Mucosa of rectum (tissue), 2 donors: ENCODE measurements at regions not wholly inside any gene's neighbourhood (a gene's known extent, or its start where the extent isn't known, plus 50 kb on each side); places are given as distances from the start of the nearest gene placed in this dataset.
"Not testable (repeated sequence)": the region's sequence is repeated elsewhere in the genome, so short reads cannot be mapped to it uniquely, and the experiment has no call there.

Source experiments
- H3K27ac ChIP-seq, 2 donors: one replicate each; pipeline ENCODE4 v1.7.0; 2013; ENCODE audit warnings: inconsistent platforms in 2 of 2, low read depth in 2 of 2, low read length in 2 of 2
- H3K27me3 ChIP-seq, 2 donors: one replicate each; pipeline ENCODE4 v1.7.0; 2013; ENCODE audit warnings: low read length in 2 of 2; ENCODE audit not compliant: control insufficient read depth in 2 of 2, insufficient read depth in 2 of 2
- H3K36me3 ChIP-seq, 2 donors: one replicate each; pipeline ENCODE4 v1.7.0; 2013; ENCODE audit warnings: low read length in 2 of 2; ENCODE audit not compliant: control insufficient read depth in 2 of 2, insufficient read depth in 2 of 2
- H3K4me1 ChIP-seq, 2 donors: one replicate each; pipeline ENCODE4 v1.7.0; 2013; ENCODE audit warnings: low read length in 2 of 2, mild to moderate bottlenecking in 1 of 2; ENCODE audit not compliant: control insufficient read depth in 2 of 2, insufficient read depth in 2 of 2
- H3K4me3 ChIP-seq, 2 donors: one replicate each; pipeline ENCODE4 v1.7.0; 2013; ENCODE audit warnings: low read length in 2 of 2
- H3K9ac ChIP-seq, 2 donors: one replicate each; pipeline ENCODE4 v1.7.0; 2013; ENCODE audit warnings: low read length in 2 of 2, low read depth in 1 of 2, mild to moderate bottlenecking in 1 of 2
- H3K9me3 ChIP-seq, 2 donors: one replicate each; pipeline ENCODE4 v1.7.0; 2013; ENCODE audit warnings: low read length in 2 of 2; ENCODE audit not compliant: control insufficient read depth in 2 of 2
- donor health status: healthy.
- donor health status: Normal muscosa, but diverticular disease.

DNA sequence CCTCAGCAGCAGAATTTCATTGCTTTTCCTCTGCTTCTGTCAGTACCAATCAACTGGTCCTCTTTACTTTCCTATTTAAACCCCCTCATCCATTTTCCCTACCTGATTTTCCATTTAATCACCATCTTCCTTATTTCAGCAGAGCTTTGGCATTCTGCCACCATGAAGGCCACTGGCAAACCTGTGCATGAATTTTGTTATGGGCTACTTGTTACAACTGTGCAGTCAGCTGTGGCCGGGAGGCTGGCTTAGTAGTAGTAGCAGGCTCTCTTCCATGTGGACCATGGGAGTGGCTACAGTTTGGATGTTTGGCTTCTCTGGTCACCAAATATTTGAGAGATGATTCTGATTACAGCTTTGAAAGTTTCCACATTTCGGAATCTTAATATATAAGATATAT, 976.6 kb upstream of the SEMA6A start:
- Histone ChIP-seq H3K36me3 (no peaks in the 10 kb centered on the region), H3K4me3 (no peak overlapping the region), H3K9me3 (no peaks in the 10 kb centered on the region), H3K9ac (no peak overlapping the region), H3K4me1 (no peaks in the 10 kb centered on the region), H3K27ac (no peak overlapping the region), H3K27me3 (no peaks in the 10 kb centered on the region)

DNA sequence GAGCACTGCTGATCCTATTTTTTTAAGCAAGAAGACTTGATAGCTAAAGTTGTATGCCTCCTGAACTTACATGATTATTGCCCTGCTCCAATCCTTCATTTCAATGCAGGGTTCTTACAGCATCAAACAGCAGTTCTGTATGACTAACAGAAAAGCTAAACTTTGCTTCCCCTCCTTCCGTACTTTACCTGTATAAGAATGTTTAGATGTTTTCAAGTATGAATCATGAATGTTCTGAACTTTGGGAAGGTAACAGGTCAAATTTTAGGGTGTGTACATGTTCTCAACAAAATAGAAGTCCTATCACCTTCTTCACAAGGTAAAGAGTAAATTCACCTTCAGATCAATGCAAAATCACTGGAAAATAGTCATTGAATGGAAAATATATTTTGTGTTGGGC, 972.6 kb upstream of the SEMA6A start:
- Histone ChIP-seq H3K4me1 (no peaks in the 10 kb centered on the region), H3K27me3 (no peaks in the 10 kb centered on the region), H3K27ac (no peak overlapping the region), H3K9me3 (no peaks in the 10 kb centered on the region), H3K9ac (no peak overlapping the region), H3K36me3 (no peaks in the 10 kb centered on the region), H3K4me3 (no peak overlapping the region)

DNA sequence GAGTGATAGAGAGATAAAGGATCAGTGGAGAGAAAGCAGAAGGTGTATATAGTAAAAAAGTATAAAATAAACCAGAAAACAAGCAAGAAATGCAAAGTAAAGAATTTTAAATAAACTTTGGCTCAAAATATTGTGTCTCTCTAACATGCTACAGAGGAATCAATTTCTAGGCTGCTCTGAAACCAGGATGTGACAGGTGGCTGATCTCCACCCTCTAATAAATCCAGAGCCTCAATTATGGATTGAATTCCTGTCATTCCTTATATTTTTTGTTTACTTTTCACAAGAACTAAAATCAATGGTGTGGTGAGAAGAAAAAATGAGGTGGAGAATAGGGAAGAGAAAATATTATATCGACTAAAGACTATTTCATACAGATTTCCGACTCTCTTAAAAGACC, 965.1 kb upstream of the SEMA6A start:
- Histone ChIP-seq H3K9me3 (no peaks in the 10 kb centered on the region), H3K9ac (no peak overlapping the region), H3K4me3 (no peak overlapping the region), H3K27ac (no peak overlapping the region), H3K27me3 (no peaks in the 10 kb centered on the region), H3K4me1 (no peaks in the 10 kb centered on the region), H3K36me3 (no peaks in the 10 kb centered on the region)

DNA sequence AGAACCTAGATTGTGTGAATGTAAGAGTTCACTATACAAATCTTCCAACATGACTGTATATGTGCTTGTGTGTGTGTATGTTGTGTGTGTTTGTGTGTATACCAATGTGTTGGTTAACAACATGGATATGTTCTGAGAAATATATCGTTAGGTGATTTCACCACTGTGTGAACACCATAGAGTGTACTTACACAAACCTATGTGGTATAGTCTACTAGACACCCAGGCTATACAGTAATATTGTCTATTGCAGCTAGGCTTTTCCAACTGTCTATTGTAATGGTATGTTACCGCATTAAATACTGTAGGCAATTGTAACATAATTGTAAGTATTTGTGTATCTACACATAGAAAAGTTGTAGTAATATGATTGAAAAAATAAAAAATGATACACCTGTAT, 959.2 kb upstream of the SEMA6A start:
- no peaks in the 10 kb centered on the region for H3K4me1 ChIP-seq

DNA sequence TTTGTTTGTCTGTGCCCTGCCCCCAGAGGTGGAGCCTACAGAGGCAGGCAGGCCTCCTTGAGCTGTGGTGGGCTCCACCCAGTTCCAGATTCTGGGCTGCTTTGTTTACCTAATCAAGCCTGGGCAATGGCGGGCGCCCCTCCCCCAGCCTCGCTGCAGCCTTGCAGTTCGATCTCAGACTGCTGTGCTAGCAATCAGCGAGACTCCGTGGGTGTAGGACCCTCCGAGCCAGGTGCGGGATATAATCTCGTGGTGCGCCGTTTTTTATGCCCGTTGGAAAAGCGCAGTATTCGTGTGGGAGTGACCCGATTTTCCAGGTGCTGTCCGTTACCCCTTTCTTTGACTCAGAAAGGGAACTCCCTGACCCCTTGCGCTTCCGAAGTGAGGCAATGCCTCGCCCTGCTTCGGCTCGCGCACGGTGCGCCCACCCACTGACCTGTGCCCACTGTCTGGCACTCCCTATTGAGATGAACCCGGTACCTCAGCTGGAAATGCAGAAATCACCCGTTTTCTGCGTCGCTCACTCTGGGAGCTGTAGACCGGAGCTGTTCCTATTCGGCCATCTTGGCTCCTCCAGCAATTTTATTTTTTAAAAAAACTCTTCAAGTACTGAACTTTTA, 958.5 kb upstream of the SEMA6A start:
- H3K9me3 ChIP-seq, H3K27ac ChIP-seq, H3K27me3 ChIP-seq, H3K4me1 ChIP-seq, H3K4me3 ChIP-seq, H3K9ac ChIP-seq, H3K36me3 ChIP-seq: not testable (repeated sequence)

More for the DNA sequence above, 959.2 kb upstream of the SEMA6A start:
- Histone ChIP-seq H3K27me3 (no peaks in the 10 kb centered on the region), H3K36me3 (no peaks in the 10 kb centered on the region), H3K27ac (no peak overlapping the region), H3K4me3 (no peak overlapping the region), H3K9me3 (no peaks in the 10 kb centered on the region), H3K9ac (no peak overlapping the region)

DNA sequence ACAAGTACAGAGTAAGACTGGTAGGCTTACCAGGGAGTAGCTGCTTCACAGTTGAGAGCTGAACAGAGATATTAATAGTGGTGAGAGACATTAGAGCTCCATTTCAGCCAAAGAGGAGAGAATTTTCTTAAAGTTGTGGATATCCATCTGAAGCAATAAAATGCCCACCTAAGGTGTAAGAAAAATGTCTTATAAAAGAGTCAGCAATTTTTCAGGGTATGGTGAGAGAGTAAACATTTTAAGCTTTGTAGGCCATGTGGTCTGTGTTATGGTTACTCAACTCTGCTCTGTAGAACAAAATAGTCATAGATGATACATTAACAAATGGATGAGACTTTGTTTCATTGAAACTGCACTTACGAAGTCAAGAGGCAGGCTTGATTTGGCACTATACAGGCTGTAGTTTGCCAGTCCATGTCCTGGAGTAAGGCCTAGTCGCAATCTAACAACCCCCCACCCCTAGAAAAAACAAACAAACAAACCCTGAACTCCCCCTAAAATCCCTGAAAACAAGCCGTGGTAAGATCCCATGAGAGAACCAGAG, 945.4 kb upstream of the SEMA6A start:
- no peaks in the 10 kb centered on the region for H3K36me3 ChIP-seq
- no peaks in the 10 kb centered on the region for H3K27me3 ChIP-seq
- no peaks in the 10 kb centered on the region for H3K4me1 ChIP-seq
- H3K27ac ChIP-seq: no peak overlapping the region
- no peak overlapping the region for H3K4me3 ChIP-seq
- no peaks in the 10 kb centered on the region for H3K9me3 ChIP-seq
- H3K9ac ChIP-seq: no peak overlapping the region

DNA sequence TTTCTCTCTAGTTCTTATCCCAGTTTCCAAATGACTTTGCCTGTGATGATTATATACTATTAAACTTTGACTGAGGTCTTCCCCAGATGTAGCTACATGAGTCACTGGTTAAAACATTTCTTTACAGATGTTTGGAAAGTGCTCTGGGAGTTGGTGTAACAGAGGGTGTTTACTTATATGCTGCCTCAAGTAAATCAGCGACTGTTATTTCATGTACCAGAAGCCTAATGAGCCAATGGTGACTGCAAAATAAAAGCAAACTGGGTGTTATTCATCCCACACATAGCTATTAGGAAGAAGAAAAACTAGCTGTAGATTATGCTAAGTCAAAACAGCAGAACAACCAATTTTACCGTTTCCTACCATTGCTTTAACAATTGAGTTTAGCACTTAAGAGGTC, 929.7 kb upstream of the SEMA6A start:
- no peak overlapping the region for H3K9ac ChIP-seq
- H3K27me3 ChIP-seq: no peaks in the 10 kb centered on the region
- no peak overlapping the region for H3K4me3 ChIP-seq
- no peaks in the 10 kb centered on the region for H3K9me3 ChIP-seq
- H3K4me1 ChIP-seq: no peaks in the 10 kb centered on the region
- no peaks in the 10 kb centered on the region for H3K36me3 ChIP-seq
- H3K27ac ChIP-seq: no peak overlapping the region

DNA sequence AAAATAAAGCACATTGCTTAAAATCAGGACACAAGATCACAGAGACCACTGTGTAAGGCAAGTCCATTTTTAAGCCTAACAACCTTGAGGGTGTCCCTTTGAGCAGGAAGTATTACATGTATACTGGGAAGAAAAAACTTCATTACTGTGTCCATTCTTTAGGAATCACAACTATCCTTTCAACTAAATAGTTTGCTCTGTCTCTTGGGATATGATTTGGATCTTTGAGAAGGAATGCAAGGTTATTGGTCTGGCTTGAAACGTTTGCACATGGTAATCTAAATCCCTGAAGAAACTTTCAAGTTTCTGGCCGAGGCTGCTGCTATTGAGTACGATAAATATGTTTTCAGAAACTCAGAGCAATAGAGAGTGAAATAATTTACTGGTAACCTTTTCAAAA, 923.0 kb upstream of the SEMA6A start:
- H3K9me3 ChIP-seq: no peaks in the 10 kb centered on the region
- no peaks in the 10 kb centered on the region for H3K4me1 ChIP-seq
- no peaks in the 10 kb centered on the region for H3K27me3 ChIP-seq
- no peaks in the 10 kb centered on the region for H3K36me3 ChIP-seq
- no peak overlapping the region for H3K9ac ChIP-seq
- no peak overlapping the region for H3K4me3 ChIP-seq
- H3K27ac ChIP-seq: no peak overlapping the region

DNA sequence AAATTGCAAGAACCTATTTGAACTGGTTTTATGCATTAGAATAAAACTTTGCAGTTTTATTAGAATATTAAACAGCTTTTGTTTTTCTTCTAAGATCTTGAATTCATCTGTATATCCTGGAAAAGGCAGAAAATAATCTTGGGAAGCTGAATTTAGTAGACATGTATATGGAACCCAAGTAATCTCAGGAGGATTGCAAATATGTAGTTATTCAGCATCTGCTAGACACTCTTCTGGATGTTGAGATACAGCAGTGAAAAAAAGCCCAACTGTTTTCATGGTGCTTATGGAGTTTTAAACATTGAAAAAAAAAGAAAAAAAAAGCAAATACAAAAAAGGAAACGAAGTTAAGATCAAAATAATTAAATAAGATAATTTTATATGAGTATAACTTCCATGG, 922.2 kb upstream of the SEMA6A start:
- no peak overlapping the region for H3K4me3 ChIP-seq
- no peaks in the 10 kb centered on the region for H3K9me3 ChIP-seq
- H3K36me3 ChIP-seq: no peaks in the 10 kb centered on the region
- no peaks in the 10 kb centered on the region for H3K4me1 ChIP-seq
- no peak overlapping the region for H3K27ac ChIP-seq
- no peaks in the 10 kb centered on the region for H3K27me3 ChIP-seq
- no peak overlapping the region for H3K9ac ChIP-seq

DNA sequence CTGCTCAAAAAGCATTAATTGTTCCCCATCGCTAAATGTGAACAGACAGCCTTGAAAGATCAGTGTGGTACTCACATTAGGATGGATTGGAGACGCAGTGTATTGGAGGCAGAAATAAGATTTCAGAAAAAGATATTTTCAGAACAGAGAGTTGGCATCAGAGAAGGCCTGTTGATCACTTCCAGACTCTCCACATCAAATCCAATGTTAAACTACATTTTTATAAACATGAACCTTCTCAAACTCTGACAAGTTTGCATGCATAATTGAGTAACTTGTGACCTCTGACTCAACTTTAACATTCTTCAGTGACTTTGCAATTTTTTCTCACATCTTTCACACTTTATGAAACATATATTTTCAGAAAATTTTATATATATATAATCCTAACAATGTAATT, 919.6 kb upstream of the SEMA6A start:
- Histone ChIP-seq H3K9me3 (no peaks in the 10 kb centered on the region), H3K9ac (no peak overlapping the region), H3K4me1 (no peaks in the 10 kb centered on the region), H3K36me3 (no peaks in the 10 kb centered on the region), H3K27me3 (no peaks in the 10 kb centered on the region), H3K4me3 (no peak overlapping the region), H3K27ac (no peak overlapping the region)
